Neuron (in vitro differentiated cells): ENCODE measurements at regions not wholly inside any gene's neighbourhood (a gene's known extent, or its start where the extent isn't known, plus 50 kb on each side); places are given as distances from the start of the nearest gene placed in this dataset.

Experiments used
- H2AFZ ChIP-seq: one replicate; pipeline ENCODE4 v1.6.1; 2013; ENCODE audit warnings: low read depth, mild to moderate bottlenecking, inconsistent platforms, low read length, moderate library complexity
- H3K27me3 ChIP-seq: one replicate; pipeline ENCODE4 v1.6.1; 2013; ENCODE audit warnings: low read length; ENCODE audit not compliant: insufficient read depth
- H3K36me3 ChIP-seq: one replicate; pipeline ENCODE4 v1.6.1; 2013; ENCODE audit warnings: low read length; ENCODE audit not compliant: insufficient read depth
- H3K4me1 ChIP-seq: one replicate; pipeline ENCODE4 v1.6.1; 2013; ENCODE audit warnings: low read length; ENCODE audit not compliant: insufficient read depth
- H3K4me3 ChIP-seq: 2 replicates; pipeline ENCODE4 v1.5.1; 2013; ENCODE audit warnings: mild to moderate bottlenecking, low read length, moderate library complexity
- H3K9me3 ChIP-seq: one replicate; pipeline ENCODE4 v1.6.1; 2013; ENCODE audit warnings: low read length

GRCh38 chr2:234422273-234422732 is 74.6 kb downstream of the ARL4C start:
- no peak overlapping the region for H2AFZ ChIP-seq
- no peak overlapping the region for H3K4me3 ChIP-seq
- no peaks in the 10 kb centered on the region for H3K36me3 ChIP-seq
- peaks cover 17% of the 10 kb centered on the region for H3K4me1 ChIP-seq
- H3K27me3 ChIP-seq = no peaks in the 10 kb centered on the region
- no peaks in the 10 kb centered on the region for H3K9me3 ChIP-seq

- Histone ChIP-seq H3K36me3 (no peaks in the 10 kb centered on the region), H3K4me3 (no peak overlapping the region), H3K27me3 (no peaks in the 10 kb centered on the region), H3K9me3 (no peaks in the 10 kb centered on the region), H2AFZ (no peak overlapping the region), H3K4me1 (peaks cover 11% of the 10 kb centered on the region)
Observed at GRCh38 chr2:234420408-234420807, 76.5 kb downstream of the ARL4C start.

GRCh38 chr2:234419726-234420125 is 77.2 kb downstream of the ARL4C start:
- peaks cover 11% of the 10 kb centered on the region for H3K4me1 ChIP-seq
- H2AFZ ChIP-seq = no peak overlapping the region
- H3K9me3 ChIP-seq = no peaks in the 10 kb centered on the region
- no peaks in the 10 kb centered on the region for H3K36me3 ChIP-seq
- H3K4me3 ChIP-seq = no peak overlapping the region
- H3K27me3 ChIP-seq = no peaks in the 10 kb centered on the region

GRCh38 chr2:234415706-234416105 is 81.2 kb downstream of the ARL4C start:
- Histone ChIP-seq H3K4me3 (no peak overlapping the region), H3K9me3 (no peaks in the 10 kb centered on the region), H2AFZ (no peak overlapping the region), H3K27me3 (no peaks in the 10 kb centered on the region), H3K36me3 (no peaks in the 10 kb centered on the region), H3K4me1 (peaks cover 12% of the 10 kb centered on the region)

GRCh38 chr2:234414596-234414995 is 82.3 kb downstream of the ARL4C start:
- H3K9me3 ChIP-seq = no peaks in the 10 kb centered on the region
- H2AFZ ChIP-seq = no peak overlapping the region
- H3K4me3 ChIP-seq = no peak overlapping the region
- H3K4me1 ChIP-seq = peaks cover 15% of the 10 kb centered on the region
- H3K27me3 ChIP-seq = no peaks in the 10 kb centered on the region
- H3K36me3 ChIP-seq = no peaks in the 10 kb centered on the region

GRCh38 chr2:234412726-234413125 is 84.2 kb downstream of the ARL4C start:
- H3K36me3 ChIP-seq = no peaks in the 10 kb centered on the region
- no peak overlapping the region for H3K4me3 ChIP-seq
- H3K4me1 ChIP-seq = peaks cover 11% of the 10 kb centered on the region
- H3K27me3 ChIP-seq = no peaks in the 10 kb centered on the region
- no peaks in the 10 kb centered on the region for H3K9me3 ChIP-seq
- H2AFZ ChIP-seq = no peak overlapping the region

- Histone ChIP-seq H3K9me3 (no peaks in the 10 kb centered on the region), H3K4me1 (peaks cover 11% of the 10 kb centered on the region), H3K36me3 (no peaks in the 10 kb centered on the region), H3K27me3 (no peaks in the 10 kb centered on the region), H2AFZ (no peak overlapping the region), H3K4me3 (no peak overlapping the region)
Observed at GRCh38 chr2:234411793-234412192, 85.1 kb downstream of the ARL4C start.

- H2AFZ ChIP-seq = no peak overlapping the region
- no peaks in the 10 kb centered on the region for H3K9me3 ChIP-seq
- H3K4me1 ChIP-seq = peaks cover 11% of the 10 kb centered on the region
- no peaks in the 10 kb centered on the region for H3K36me3 ChIP-seq
- no peaks in the 10 kb centered on the region for H3K27me3 ChIP-seq
- no peak overlapping the region for H3K4me3 ChIP-seq
Observed at GRCh38 chr2:234410526-234410925, 86.4 kb downstream of the ARL4C start.

GRCh38 chr2:234409590-234409989 is 87.3 kb downstream of the ARL4C start:
- no peak overlapping the region for H3K4me3 ChIP-seq
- H3K4me1 ChIP-seq = peaks cover 11% of the 10 kb centered on the region
- H3K36me3 ChIP-seq = no peaks in the 10 kb centered on the region
- H2AFZ ChIP-seq = no peak overlapping the region
- H3K9me3 ChIP-seq = no peaks in the 10 kb centered on the region
- no peaks in the 10 kb centered on the region for H3K27me3 ChIP-seq

GRCh38 chr2:234406085-234406484 is 90.8 kb downstream of the ARL4C start:
- Histone ChIP-seq H3K4me1 (peaks cover 11% of the 10 kb centered on the region), H3K27me3 (no peaks in the 10 kb centered on the region), H3K36me3 (no peaks in the 10 kb centered on the region), H2AFZ (no peak overlapping the region), H3K9me3 (no peaks in the 10 kb centered on the region), H3K4me3 (no peak overlapping the region)

- H3K4me3 ChIP-seq = no peak overlapping the region
- no peak overlapping the region for H2AFZ ChIP-seq
- H3K36me3 ChIP-seq = no peaks in the 10 kb centered on the region
- no peaks in the 10 kb centered on the region for H3K27me3 ChIP-seq
- H3K9me3 ChIP-seq = no peaks in the 10 kb centered on the region
- peaks cover 6% of the 10 kb centered on the region for H3K4me1 ChIP-seq
Observed at GRCh38 chr2:234405462-234405861, 91.4 kb downstream of the ARL4C start.

- Histone ChIP-seq H3K9me3 (no peaks in the 10 kb centered on the region), H2AFZ (no peak overlapping the region), H3K27me3 (no peaks in the 10 kb centered on the region), H3K36me3 (no peaks in the 10 kb centered on the region), H3K4me3 (no peak overlapping the region), H3K4me1 (peaks cover 1% of the 10 kb centered on the region)
Observed at GRCh38 chr2:234404957-234405356, 91.9 kb downstream of the ARL4C start.

- H2AFZ ChIP-seq = no peak overlapping the region
- no peak overlapping the region for H3K4me3 ChIP-seq
- no peaks in the 10 kb centered on the region for H3K27me3 ChIP-seq
- no peaks in the 10 kb centered on the region for H3K36me3 ChIP-seq
- no peaks in the 10 kb centered on the region for H3K4me1 ChIP-seq
- H3K9me3 ChIP-seq = no peaks in the 10 kb centered on the region
Observed at GRCh38 chr2:234403751-234404150, 93.1 kb downstream of the ARL4C start.

GRCh38 chr2:234403074-234403473 is 93.8 kb downstream of the ARL4C start:
- Histone ChIP-seq H3K27me3 (no peaks in the 10 kb centered on the region), H3K4me1 (no peaks in the 10 kb centered on the region), H3K4me3 (no peak overlapping the region), H2AFZ (no peak overlapping the region), H3K9me3 (no peaks in the 10 kb centered on the region), H3K36me3 (no peaks in the 10 kb centered on the region)
